ENCODE measurements at regions not wholly inside any gene's neighbourhood (a gene's known extent, or its start where the extent isn't known, plus 50 kb on each side); places are given as distances from the start of the nearest gene placed in this dataset.

DNA sequence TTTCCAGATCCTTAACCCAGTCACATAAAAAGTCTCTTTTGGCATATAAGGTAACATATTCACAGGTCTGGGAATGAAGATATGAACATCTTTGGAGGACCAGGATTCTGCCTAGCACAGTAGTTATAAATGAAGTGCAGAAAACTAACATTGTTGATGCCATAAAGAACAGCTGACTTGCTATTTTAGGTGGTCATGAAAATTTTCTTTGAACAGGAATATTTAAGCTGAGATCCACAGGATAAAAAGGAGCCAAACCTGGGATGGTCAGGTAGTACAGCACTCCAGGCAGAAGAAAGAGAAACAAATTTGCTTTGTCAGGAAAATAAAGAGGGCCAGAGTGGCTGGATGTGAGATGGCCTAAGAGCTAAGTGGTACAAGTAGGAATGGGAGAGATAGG lies 80.0 kb downstream of the CENPW start:
- FAIRE-seq = no peak

GRCh38 chr6:126422912-126423311 lies 83.0 kb downstream of the CENPW start:
- FAIRE-seq = no peak

- FAIRE-seq = no peak
Observed at GRCh38 chr6:126427713-126428112, 87.8 kb downstream of the CENPW start.

GRCh38 chr6:126429866-126430265 lies 90.0 kb downstream of the CENPW start:
- no peak for FAIRE-seq

GRCh38 chr6:126432564-126432963 lies 92.6 kb downstream of the CENPW start:
- no peak for FAIRE-seq

DNA sequence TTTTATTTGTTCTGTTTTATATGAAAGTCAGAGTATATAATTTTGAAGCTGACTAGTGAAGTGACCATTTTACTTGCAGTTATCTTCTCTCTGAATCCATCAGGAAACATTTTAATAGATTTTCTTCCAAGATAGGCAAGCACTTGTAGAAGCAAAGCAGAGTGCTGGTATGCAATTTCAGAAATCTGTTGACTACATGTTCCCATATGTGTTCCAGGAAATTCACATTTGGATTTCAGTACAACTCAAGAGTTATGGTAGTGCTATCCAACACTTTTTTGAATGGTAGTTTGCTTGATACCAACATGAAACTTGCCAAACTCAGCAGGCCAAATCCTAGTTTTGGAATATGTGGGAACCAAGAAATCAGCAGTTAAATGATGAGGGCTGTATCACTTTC lies 94.0 kb downstream of the CENPW start:
- no peak for FAIRE-seq

DNA sequence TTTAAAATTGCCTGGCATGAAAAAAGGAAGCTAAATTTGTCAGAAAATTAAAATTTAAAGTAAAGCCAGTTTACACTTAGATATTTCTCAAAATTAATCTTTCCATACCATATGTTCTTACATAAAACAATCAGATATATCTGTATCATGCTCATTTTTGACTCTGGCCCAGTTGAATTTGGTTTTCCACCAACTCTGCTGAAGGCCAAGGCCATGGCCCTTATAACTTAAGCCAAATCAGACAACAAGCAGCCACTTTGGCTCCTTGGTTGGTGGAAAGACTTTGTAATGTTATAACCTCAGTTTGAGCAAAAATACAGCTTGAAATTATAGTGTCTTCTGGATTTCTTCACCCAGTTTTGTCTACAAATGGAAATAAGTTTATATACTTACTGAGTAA lies 97.3 kb downstream of the CENPW start:
- FAIRE-seq = no peak

- FAIRE-seq = no peak
Observed at GRCh38 chr6:126439040-126439439, 99.1 kb downstream of the CENPW start.

DNA sequence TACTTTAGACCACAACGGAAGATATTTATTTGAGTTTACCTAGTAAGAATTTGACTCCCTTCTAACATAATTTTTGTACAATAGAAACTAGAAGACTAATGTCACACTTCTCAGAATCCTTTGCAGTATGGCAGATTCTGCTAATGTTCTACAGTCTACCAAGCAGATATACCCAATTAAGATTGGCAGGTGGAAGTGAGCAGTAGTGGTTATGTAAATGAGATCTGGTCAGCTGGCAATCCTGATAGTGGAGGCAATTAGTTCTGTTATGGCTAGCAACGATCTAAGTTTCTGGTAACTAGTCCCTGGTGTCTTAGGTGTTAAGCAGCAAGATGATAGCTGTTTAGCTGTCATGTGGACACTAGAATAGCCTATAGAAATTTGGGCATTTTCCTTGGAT lies 101.0 kb downstream of the CENPW start:
- FAIRE-seq = no peak

- FAIRE-seq = no peak
Observed at GRCh38 chr6:126444659-126445273, 104.9 kb downstream of the CENPW start.

- no peak for FAIRE-seq
Observed at GRCh38 chr6:126446248-126446647, 106.3 kb downstream of the CENPW start.

GRCh38 chr6:126447367-126447766 lies 107.5 kb downstream of the CENPW start:
- FAIRE-seq = no peak

DNA sequence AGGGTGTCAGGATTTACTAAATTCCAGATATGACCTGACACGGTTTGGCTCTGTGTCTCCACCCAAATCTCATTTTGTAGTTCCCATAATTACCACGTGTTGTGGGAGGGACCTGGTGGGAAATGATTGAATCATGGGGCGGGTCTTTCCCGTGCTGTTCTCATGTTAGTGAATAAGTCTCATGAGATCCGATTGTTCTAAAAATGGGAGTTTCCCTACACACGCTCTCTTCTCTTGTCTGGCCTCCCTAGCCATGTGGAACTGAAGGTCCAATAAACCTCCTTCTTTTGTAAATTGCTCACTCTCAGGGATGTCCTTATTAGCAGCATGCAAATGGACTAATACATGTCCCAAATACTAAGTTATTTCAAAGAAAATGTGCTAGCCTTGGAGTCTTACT lies 121.1 kb downstream of the CENPW start:
- FAIRE-seq = no peak

GRCh38 chr6:126464245-126464644 lies 124.3 kb downstream of the CENPW start:
- FAIRE-seq = no peak

- FAIRE-seq = no peak
Observed at GRCh38 chr6:126475449-126475848, 135.5 kb downstream of the CENPW start.

GRCh38 chr6:126477678-126478077 lies 137.8 kb downstream of the CENPW start:
- FAIRE-seq = no peak

GRCh38 chr6:126480268-126480667 lies 140.4 kb downstream of the CENPW start:
- no peak for FAIRE-seq

- FAIRE-seq = no peak
Observed at GRCh38 chr6:126481319-126481718, 141.4 kb downstream of the CENPW start.

DNA sequence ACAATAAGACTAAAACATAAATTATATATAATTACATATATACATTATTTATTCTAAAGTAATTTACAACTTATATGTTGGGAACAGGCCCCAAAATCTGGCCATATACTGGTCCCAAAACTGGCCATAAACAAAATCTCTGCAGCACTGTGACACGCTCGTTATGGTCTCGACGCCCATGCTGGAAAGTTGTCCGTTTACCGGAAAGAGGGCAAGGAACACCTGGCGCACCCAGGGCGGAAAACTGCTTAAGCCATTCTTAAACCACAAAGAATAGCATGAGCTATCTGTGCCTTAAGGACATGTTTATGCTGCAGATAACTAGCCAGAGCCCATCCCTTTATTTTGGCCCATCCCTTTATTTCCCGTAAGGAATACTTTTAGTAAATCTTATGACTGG lies 164.9 kb downstream of the CENPW start:
- FAIRE-seq = no peak

DNA sequence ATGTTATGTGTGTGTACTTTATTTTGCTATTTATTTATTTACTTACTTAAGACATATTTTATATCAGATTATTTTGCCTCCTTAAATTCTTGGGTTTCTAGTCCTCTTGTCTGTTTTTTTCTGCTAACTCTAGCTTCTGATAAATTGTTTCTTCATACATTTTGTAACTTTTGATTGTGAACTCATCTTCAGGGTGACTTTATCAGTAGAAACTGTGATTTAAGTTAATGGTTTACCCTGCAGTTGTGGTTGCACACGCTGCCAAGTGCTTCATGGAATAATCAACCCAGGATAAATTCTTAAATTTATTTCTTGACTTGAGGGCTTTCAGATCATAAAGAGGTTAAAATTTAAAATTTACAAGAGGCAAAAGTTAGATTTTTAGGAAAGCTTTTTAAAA lies 173.3 kb downstream of the CENPW start:
- no peak for FAIRE-seq

- FAIRE-seq = no peak
Observed at GRCh38 chr6:126516411-126516810, 176.5 kb downstream of the CENPW start.

- FAIRE-seq = no peak
Observed at GRCh38 chr6:126524811-126525326, 185.0 kb downstream of the CENPW start.

GRCh38 chr6:126526547-126526946 lies 186.6 kb downstream of the CENPW start:
- no peak for FAIRE-seq

DNA sequence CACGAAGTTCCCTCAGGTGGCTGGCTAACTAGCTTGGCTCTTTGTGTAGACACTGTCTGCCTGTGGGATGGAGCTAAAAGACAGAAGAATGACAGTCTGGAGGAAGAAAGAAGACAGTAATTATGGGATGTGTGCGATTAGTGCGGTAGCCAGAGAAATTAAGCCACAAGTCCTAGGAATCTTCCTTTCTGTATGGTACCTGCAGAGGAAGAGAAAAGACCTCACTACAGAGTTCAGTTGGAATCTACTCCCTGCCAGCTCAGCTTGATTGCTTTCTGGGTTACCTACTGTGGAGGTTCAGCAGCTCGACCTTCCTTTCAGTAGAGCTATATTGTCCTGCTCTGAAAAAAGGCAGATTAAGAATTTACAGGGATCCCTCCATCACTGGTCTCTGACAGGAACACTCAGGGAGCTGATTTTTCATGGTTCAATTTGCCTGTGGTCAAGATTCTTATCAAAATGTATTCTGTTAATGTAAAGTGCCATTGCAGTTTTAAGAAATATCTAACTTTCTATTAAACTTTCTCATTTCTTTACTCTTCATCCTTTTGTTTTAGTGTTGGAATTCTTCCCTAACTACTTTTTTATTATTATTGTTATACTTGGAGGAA lies 187.2 kb downstream of the CENPW start:
- FAIRE-seq = no peak

All from colon (tissue), 2 donors.